ENCODE measurements at regions not wholly inside any gene's neighbourhood (a gene's known extent, or its start where the extent isn't known, plus 50 kb on each side); places are given as distances from the start of the nearest gene placed in this dataset.
A peak's percentile ranks its signal among the peaks of the same experiment; 100 is the strongest.
"Not testable (repeated sequence)": the region's sequence is repeated elsewhere in the genome, so short reads cannot be mapped to it uniquely, and the experiment has no call there.

DNA sequence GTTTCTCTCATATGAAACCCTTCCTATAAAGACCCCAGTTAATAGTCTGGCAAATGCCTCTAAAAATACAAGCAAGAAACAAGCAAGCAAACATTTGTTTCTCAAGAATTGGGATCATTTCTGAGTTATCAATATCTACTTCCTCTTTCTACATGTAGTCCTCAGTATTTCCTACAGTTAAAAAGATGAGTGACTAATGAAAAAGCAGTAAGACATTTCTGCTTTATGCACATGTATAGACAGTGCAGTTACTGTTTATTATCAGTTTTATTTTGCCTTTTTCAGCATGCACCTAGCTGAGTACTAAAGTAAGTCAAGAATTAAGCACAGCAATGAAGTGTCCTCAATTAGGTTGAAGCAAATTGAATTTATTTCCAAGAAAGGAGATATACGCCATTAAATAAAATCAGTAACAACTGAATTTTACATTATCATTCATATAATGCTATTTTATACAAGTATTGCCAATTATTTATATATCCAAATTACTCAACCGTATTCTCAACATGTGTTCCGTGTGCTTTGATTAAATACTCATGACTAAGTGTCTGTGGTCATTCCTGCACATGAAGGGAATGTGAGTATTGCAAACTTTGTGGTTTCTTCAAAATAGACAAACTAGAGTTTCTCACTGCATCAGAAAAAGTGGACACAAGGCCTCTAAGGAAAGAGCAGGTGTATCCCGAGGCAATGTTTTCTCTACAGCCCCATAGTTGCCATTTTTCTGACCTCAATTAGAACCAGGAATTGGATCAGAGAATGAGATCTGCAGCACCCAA, 159.3 kb upstream of the MARCKS start:
- no peak for DNase-seq

DNA sequence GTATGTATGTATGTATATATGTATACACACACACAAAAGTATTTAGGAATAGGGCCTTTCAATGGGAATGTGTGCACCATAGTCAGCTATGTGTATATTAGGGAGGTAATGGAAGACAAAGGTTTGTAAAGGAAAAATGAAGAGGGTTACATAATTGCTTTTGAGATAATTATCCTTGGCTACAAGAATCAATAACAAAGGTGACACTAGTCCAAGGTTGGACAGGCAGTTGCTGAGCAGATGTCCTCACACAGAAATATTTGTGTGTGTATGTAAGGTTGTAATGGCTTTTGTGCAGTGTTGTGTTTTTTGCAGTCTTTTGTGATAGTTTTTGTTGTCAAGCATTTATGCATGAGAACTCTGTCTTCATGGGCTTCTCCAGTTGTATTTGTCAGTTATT, 157.9 kb upstream of the MARCKS start:
- DNase-seq = no peak

DNA sequence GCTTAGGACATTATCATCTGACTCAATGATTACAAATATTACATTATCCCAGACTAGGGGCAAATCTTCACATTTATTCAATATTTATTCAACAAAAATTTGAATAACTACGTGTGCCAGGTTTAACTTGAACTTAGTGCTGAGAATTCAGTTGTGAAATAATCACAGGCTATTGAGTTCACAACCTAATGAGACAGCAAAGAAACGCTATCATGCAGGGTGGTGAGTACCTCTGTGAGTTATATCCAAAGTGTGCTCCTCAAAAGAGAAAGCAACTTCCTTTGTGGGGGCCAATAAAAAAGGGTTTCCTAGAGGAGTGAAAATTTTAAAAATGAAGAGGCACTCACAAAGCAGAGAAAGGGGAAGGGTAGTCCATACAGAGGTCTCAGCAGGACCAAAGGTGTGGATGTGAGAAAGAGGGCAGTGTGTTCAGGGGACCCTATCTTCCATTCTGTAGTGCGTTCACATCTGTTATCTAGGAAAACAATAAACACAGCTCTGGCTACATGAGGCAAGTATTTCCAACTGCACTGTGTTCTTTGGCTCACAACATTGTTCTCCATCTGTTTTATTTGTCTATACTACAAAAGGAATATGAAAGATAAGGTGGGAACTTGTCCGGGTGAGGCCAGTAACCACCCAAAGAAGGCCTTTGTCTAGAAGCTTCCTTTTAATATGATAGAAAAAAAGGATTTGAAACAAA, 155.4 kb upstream of the MARCKS start:
- DNase-seq = no peak

DNA sequence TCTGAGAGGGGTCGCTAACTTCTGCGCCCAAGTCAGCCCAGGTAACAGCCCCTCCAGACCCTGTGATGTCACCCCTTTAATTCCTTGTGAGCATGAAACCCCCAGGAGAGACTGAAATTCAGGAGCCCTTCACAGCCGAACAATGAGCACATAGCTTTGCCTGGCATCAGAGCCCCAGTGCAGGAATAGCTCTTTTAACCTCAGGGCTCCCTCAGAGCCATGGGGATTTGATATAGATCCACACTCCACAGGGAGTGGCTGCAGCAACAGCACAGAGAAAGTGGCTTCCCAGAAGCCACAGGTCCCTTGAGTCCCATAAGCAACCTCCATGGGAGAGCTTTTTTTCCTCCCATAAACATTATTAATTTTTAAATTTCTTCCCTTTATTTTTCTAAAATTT, 150.0 kb upstream of the MARCKS start:
- no peak for DNase-seq

DNA sequence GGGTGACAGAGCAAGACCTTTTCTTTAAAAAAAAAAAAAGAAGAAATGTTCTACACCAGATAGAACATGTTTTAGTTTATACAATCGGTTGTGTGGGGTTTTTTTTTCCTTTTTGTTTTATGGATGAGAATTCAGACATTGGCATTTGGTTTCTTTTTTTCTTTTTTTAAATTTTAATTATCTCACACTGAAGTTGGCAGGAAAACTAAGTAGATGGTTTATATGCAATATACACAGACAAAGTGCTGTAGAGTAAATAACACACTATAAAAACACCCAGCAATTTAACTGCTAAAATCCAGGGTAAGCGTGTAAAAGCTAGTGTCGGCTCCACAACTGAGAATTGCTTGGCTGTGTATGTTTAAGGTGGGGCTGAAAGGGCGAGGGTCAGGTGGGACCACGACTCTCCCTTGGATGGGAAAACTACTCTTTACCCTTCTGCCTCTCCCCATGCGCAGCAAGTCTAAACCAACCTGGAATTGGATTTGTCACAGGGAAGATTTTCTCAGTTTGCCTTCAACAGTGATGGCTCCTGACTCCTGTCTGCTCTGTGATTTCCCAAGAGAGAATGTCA, 147.1 kb upstream of the MARCKS start:
- no peak for DNase-seq

DNA sequence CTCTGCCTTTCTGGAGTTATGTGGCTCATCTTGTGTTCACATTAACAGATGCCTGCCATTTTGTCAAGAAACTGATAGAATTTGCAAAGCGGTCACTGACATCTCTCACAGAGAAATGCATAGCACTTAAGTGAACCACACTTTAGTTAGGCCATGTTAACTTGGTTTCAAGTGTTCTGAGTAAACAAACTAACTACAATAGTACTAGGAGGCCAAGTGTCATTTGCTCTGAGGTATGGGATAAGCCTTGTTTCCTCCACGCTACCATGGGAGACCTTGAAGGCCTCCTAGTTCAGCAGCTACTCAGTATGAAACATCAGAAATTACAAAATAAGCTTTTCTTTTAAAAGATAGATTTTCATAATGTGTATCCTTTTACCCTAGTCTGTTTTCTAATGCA, 143.5 kb upstream of the MARCKS start:
- no peak for DNase-seq

DNA sequence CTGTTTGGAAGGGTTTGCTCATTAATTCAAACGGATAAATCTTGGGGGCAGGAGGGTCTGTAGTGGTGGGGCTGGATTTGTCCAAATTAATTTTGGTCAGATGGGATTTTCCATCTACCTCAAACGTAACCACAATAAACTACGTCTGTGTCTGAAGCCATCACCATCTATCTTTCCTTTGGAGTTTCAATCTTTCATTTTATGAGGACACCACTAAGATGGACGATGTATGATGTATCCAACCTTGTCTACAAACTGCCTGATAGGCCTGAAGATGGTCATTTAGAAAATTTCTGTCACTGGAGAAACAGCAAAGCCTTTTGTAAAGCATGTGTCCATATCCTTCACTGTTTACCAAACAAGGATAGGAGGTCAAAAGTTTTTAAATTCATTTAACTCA, 138.6 kb upstream of the MARCKS start:
- DNase-seq = no peak

DNA sequence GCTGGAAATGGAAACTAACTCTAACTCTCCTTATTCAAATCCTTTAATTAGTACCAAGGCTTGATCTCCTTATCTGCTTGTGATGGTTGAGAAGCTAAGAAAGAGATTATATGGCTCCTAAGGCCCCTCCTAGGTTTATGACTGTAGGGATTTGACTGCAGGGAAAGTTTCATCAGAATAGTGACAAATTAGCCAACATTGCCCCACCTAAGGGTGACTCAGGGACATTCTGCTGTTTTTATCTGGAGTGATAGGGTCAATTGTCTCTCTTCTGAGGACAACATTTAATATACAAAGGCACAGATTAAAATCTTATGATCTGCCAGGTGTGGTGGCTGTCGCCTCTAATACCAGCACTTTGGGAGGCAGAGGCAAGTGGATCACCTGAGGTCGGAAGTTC, 138.1 kb upstream of the MARCKS start:
- no peak for DNase-seq

DNA sequence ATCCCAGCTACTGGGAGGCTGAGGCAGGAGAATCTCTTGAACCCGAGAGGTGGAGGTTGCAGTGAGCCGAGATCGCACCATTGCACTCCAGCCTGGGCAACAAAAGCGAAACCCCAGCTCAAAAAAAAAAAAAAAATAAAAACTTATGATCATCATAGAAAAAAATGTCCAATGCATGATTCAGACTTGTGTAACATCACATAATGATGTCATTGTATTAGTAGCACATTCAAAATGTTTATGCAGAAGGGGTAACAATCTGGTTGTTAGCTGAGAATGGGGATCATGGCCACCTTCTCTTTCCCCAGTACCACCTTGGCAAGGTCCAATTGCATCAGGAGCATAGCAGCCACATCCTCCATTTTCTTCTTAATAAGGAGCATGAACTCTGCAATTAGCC, 137.6 kb upstream of the MARCKS start:
- no peak for DNase-seq

DNA sequence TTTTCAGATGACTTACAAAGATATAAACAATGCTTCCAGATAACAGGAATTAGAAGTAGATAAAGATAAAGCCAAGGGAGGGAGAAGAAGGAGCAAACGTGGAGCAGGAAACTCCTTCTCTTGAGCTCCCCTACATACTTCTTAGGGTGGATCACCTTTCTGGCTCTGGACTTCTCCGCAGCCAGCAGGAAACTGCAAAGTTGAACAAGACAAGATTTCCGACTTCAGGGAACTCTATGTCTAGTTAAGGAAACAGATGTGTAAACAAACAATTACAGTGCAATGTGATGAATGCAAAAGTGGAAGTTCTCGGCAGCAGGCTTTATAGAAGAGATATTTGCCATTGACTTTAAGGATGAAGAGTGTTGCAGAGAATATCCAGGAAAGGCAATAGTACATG, 134.0 kb upstream of the MARCKS start:
- DNase-seq = no peak

DNA sequence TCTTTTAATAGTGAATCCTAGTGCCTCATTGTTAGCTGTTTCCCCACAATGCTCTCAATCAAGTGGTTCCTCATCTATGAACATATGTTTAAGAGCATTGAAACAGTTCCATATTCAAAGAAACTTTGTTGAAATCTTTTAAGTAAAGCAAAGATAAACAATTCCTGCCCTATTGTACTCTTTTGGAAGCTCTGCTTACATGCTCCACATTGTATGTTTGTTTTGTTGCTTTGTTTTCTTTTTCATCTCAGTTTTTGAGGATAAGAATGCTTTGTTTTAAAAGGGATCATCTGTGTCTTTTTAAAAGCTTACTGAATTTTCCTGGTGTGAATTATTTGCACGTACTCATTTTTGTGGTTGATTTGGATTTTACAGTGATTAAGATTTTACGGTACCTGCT, 132.2 kb upstream of the MARCKS start:
- not testable (repeated sequence) for DNase-seq

DNA sequence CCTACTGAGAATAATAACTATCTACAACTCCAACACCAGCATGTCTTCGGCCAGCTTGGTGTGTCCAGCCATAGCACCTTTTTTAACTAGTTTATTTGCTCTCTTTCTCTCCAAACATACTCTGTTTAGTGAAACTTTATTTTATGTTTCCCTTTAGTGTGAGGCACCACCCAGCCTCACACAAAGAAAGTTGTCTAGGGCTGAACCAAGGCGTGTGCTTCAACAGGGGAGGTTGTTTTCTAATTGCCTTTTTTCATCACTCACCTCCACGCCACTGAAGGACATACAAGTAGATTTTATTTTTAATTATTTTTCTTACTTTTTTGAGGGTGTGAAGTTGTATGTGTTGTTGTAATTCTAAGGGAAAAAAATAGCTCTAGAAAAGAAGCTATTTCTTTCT, 125.6 kb upstream of the MARCKS start:
- DNase-seq = no peak

DNA sequence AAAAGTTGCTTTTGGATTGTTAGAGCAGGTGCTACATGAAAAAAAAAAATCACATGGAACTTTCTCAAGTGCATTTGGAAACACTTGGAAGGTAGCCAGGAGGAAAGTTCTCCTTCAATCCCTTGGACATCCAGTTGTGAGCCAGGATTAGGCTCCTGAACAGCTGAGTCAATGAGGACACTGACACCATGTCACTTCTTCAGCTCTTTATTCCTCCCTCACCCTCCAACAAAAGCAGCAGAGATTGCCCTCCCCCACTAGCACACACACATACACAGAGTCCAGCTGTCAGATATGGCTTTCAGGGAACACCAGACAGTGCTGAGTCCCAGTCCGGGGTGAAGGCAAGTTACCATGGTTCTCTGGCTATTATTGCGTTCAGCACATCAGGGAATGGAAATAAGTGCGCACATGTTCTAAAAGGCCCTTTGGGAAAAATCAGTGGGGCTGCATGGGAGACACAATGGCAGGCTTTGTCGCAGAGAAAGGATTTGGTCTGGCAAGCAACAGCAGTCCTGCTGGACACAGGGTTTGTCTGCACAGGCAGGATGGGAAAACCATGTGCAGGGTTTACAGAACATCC, 124.7 kb upstream of the MARCKS start:
- DNase-seq = peak; percentile 69

DNA sequence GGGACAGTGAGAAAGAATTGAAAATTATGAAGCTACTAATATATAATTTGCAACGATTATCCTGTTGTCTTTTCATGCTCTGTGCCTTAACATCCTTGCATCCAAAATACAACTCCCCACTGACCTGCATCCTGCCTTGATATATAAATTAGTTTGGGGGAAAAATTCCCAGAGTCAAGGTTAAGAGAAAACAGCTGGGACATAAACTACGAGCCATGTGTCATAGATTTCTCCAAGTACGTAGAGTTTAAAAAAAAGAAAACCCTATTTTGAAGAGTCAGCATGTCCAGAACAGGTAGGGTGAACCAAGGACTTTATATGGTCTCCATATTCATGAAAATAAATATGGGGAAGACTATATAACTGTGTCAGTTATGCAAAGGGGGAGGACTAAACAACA, 123.8 kb upstream of the MARCKS start:
- DNase-seq = no peak

DNA sequence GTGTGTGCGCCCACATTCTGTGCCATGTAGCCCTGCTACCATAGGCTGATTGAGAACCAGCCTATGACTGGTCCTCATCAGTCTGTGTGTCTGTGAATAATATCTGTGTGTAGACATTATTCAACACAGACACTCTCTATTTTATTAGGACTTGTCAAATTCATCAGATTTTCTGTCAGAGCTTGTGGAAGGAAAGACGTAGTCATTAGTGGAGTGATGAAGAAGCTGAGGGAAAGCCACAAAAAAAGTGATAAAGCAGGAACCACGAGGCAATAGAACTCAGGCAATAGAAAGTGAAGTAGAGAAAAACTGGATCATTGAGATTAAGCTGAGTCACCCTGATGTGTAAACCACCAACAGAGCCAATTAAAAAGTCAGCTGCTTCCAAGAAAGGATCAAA, 122.2 kb upstream of the MARCKS start:
- no peak for DNase-seq

DNA sequence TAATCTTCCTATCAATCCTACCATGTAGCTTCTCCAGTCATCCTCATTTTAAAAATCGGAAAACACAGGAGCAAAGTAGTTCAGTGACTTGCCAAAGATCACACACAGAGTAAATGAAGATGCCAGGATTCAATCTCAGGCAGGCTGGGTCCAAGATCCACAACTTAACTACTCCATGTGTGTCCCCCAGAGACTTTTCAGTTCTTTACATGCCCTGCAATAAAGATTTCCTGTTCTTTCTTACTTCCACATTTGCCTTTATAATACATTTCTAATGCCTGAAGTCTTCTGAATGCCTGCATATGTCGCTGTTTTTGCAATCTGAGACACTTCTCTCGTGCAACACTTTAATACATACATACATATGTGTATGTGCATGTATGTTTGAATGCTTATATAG, 121.7 kb upstream of the MARCKS start:
- no peak for DNase-seq

DNA sequence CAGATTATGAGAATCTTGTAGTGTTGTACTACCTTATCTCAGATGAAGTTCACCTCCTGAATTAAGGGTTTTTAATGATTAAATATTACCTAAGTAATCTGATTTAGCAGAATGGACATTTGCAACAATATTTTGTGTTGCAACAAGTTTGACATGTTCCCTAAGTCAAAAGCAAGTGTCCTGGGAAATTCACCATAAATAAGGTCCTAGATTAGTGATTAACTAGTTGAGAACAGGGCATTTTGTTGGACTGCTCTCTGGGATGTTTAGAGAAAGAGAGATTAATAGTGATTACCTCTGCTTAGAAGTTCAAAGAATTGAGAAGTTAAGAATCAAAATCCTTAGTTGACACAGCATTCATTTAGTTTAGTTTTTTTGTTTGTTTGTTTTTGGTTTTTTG, 120.2 kb upstream of the MARCKS start:
- no peak for DNase-seq

DNA sequence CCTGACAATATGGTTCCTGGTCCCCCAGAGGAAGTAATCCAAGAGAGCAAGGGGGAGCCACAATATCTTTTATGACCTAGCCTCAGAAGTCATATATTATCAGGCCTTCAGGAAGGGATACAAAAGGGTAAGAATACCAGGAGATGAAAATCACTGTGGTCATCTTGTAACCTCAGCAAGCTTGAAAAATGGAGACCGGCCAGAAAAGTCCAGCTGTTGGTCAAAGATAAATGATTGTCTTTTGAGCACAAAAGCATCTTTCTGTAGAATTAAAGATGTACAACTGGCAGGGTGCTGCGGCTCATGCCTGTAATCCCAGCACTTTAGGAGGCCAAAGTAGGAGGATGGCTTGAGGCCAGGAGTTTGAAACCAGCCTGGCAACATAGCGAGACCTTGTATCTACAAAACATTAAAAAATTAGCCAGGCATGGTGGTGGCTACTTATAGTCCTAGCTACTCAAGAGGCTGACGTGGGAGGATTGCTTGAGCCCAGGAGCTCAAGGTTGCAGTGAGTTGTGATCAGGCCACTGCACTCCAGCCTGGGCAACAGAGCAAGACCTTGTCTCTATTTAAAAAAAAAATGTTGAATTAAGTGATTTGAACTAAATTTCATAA, 118.0 kb upstream of the MARCKS start:
- DNase-seq = no peak

DNA sequence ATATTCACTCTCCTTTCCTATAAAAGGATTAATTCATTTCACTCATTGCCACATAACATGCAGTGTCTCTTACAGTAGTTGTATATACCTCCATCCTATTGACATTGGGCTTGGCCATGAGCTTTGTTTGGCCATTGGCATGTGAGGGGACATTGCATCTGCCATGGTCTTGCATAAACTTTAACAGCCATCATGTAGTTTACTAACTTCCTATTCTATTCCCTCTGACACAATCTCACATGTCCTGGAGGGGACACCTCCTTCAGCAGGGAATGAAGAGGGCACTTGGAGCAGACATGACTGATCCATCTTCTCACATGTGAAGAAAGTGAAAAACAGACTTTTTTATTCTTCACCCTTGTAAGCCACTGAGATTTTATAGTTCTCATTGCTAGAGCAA, 115.5 kb upstream of the MARCKS start:
- DNase-seq = no peak

DNA sequence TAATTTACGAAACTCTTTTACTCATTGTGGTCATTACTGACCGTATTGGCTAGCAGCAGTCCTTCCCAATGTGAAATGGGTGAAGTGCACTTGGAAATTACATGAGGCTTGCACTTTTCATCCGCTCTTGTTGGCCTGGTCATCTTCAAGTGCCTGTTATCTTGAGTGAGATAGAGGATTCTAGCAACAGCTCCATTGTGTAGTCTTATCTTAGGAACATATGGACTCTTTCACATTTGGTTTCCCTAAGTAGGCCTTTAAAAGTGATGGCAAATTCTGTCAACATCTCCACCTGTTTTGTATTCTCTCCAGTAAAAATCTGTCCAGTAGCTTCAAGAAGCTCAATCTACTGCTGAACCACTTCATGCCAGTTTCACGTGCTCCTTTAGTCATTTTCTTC, 114.8 kb upstream of the MARCKS start:
- no peak for DNase-seq

DNA sequence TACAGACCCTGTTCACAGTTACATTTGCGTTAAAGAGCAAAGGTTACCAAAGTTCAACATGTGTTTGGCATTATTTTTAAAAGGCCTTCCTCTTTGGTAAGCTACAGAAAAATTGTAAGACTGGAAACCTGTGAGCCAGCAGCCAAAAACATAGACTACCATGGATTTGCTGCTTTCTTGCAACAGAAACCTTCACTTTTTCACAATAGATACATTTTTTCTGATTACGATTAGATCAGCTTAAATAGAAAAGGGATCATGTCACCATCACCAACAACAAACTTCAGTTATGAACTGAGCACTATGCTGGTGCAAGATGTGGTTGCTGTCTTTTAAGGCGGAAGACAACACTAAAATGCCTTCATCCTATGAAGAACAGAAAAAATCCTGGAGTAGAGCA, 112.3 kb upstream of the MARCKS start:
- no peak for DNase-seq

DNA sequence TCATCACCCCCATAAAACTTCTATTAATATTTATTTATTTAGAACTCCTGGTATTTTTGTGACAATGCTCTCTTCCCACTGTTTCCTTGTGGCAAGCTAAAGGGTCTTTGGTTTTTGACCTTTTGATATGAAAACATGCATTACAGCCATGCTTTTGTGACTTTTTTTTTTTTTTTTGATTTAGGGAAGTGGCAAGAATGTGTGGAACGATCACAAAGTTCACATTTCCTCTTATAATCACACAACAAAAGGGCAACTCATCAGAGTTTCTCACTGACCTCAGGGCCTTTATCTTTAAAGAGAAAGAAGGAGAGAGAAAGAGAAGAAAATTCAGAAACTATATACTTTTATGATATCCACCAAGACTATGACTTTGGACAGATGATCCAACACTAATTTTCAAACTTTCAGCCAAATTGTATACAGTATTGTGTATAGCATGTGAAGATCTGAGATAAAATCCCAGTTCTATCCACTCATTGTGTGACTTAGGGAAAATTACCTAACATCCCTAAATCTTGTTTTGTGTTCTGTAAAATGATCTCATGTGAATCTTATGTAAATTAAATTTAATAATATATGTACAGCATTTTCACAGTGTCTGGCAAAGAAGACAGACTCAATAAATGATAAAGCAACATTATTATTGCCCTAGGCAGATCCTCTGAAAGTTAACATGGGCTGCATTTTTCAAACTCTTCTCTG, 106.8 kb upstream of the MARCKS start:
- DNase-seq = no peak

DNA sequence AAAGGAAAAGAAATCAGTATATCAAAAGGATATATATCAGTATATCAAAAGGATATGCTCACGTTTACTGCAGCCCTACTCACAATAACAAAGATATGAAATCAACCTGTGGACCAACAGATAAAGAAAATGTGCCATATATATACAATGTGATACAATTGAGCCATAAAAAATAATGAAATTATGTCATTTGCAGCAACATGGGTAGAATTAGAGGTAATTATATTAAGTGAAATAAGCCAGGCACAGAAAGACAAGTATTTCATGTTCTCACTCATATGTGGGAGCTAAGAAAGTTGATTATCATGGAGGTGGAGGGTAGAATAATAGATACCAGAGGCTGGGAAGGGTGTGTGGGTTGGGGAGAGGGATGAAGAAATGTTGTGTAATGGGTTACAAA, 102.9 kb upstream of the MARCKS start:
- no peak for DNase-seq

All from islet precursor cell (in vitro differentiated cells).